ENCODE measurements at regions not wholly inside any gene's neighbourhood (a gene's known extent, or its start where the extent isn't known, plus 50 kb on each side); places are given as distances from the start of the nearest gene placed in this dataset.
A peak's percentile ranks its signal among the peaks of the same experiment; 100 is the strongest.

DNA sequence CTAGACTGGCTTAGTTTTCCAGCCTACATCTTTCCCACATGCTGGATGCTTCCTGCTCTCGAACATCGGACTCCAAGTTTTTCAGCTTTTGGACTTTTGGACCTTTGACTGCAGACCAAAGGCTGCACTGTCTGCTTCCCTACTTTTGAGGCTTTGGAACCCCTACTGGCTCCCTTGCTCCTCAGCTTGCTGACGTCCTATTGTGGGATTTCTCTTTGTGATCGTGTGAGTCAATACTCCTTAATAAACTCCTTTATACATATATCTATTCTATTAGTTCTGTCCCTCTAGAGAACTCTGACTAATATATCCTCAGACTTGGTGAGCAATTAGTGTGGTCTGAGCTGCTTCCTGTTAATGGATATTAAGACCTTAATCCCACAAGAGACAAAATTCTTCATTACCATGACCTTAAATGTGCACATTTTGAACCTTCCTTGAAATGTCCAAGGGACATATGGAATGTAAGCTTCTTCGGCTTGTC lies 752.9 kb downstream of the CDH18 start:
- H3K4me1 ChIP-seq (ENCODE audit: control insufficient read depth, insufficient read depth, low read length), result no peaks in the 10 kb centered on the region
- TF ChIP-seq CTCF (IDR thresholded peaks at IDR 0.05) (no peak), REST (IDR thresholded peaks at IDR 0.05; ENCODE audit: insufficient read depth in 1 of 2, low read depth in 2 of 2, low read length in 1 of 2) (no peak), SIN3A (IDR thresholded peaks at IDR 0.05; ENCODE audit: borderline replicate concordance, insufficient read depth, low read depth, low read length) (no peak), POLR2AphosphoS5 (IDR thresholded peaks at IDR 0.05; ENCODE audit: low read depth, low read length) (no peak), TCF7L2 (IDR thresholded peaks at IDR 0.05; ENCODE audit: low read depth, low read length) (no peak)
- no peak overlapping the region for H3K27ac ChIP-seq (ENCODE audit: low read length)
- CTCF ChIA-PET, result no interaction called here
- POLR2A ChIA-PET, result no interaction called here
- H3K27me3 ChIP-seq (ENCODE audit: control insufficient read depth, insufficient read depth, low read length), result no peaks in the 10 kb centered on the region
- intact Hi-C loops (cut with micrococcal nuclease; ENCODE audit: unreplicated experiment) (no loop called here), in situ Hi-C loops (cut with HindIII; ENCODE audit: low pct_unique_long_range_greater_than_20kb, low sequenced_read_pairs) (no loop called here)
- ATAC-seq, result no peak
- no peaks in the 10 kb centered on the region for H3K9me3 ChIP-seq (ENCODE audit: control insufficient read depth, insufficient read depth, low read depth, low read length)
- DNase-seq (ENCODE audit: low read depth, low spot score), result no peak
- no TSS peak for BruUV-seq (replicated peaks)
- no peak overlapping the region for H3K4me3 ChIP-seq (ENCODE audit: low read depth in 2 of 2, low read length in 2 of 2)
- no peaks in the 10 kb centered on the region for H3K36me3 ChIP-seq (ENCODE audit: control insufficient read depth, insufficient read depth, low read length)

DNA sequence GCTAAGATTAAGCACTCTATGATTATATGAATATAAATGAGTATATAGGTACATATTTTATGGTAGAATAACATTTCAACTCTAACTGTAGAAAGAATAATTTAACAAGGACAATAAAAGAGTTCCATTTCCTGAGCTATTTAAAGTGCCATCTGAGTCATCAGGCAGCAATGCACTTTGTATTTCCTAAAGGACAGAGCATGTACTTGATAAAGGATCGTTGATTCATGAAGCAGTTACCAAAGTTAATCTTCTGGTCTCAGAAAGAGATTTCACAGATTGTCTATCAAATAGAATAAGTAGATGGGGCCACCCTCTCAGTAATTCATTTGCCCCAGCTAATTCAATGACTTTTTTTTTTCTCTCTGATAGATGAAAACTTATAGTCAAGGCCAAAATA lies 747.8 kb downstream of the CDH18 start:
- Histone ChIP-seq H3K27me3 (ENCODE audit: control insufficient read depth, insufficient read depth, low read length) (no peaks in the 10 kb centered on the region), H3K4me1 (ENCODE audit: control insufficient read depth, insufficient read depth, low read length) (no peaks in the 10 kb centered on the region; the same call in 1 of the 2 replicates), H3K27ac (ENCODE audit: low read length) (no peak overlapping the region; the same call in 1 of the 2 replicates), H3K9me3 (ENCODE audit: control insufficient read depth, insufficient read depth, low read depth, low read length) (no peaks in the 10 kb centered on the region), H3K4me3 (ENCODE audit: low read depth in 2 of 2, low read length in 2 of 2) (no peak overlapping the region), H3K36me3 (ENCODE audit: control insufficient read depth, insufficient read depth, low read length) (no peaks in the 10 kb centered on the region)
- in situ Hi-C loops (cut with HindIII; ENCODE audit: low pct_unique_long_range_greater_than_20kb, low sequenced_read_pairs) (no loop called here), intact Hi-C loops (cut with micrococcal nuclease; ENCODE audit: unreplicated experiment) (no loop called here)
- no peak for TF ChIP-seq TCF7L2 (IDR thresholded peaks at IDR 0.05; ENCODE audit: low read depth, low read length)
- no peak for TF ChIP-seq POLR2AphosphoS5 (IDR thresholded peaks at IDR 0.05; ENCODE audit: low read depth, low read length)
- TF ChIP-seq CTCF (IDR thresholded peaks at IDR 0.05), result no peak
- no peak for TF ChIP-seq REST (IDR thresholded peaks at IDR 0.05; ENCODE audit: insufficient read depth in 1 of 2, low read depth in 2 of 2, low read length in 1 of 2)
- TF ChIP-seq SIN3A (IDR thresholded peaks at IDR 0.05; ENCODE audit: borderline replicate concordance, insufficient read depth, low read depth, low read length), result no peak
- POLR2A ChIA-PET, result no interaction called here
- ATAC-seq, result peak; percentile 79
- no TSS peak for BruUV-seq (replicated peaks)
- CTCF ChIA-PET, result no interaction called here
- DNase-seq (ENCODE audit: low read depth, low spot score), result no peak
